A673 (cell line): ENCODE measurements at regions not wholly inside any gene's neighbourhood (a gene's known extent, or its start where the extent isn't known, plus 50 kb on each side); places are given as distances from the start of the nearest gene placed in this dataset.

Source experiments
- EZH2 ChIP-seq: fragments of 200-600 bp; sonication (generic); IDR thresholded peaks from 2 replicates; pipeline ENCODE4 v1.6.1; 2017; ENCODE audit warnings: borderline replicate concordance, low read depth, mild to moderate bottlenecking, mixed read lengths, antibody characterized with exemption, low read length; ENCODE audit not compliant: poor library complexity, severe bottlenecking
- TF ChIP-seq, protein P1 (sequence below): fragments of 300-800, 200-600 bp; sonication (generic); conservative IDR thresholded peaks from 2 replicates; pipeline ENCODE4 v1.5.1; 2017; ENCODE audit warnings: low read depth, mild to moderate bottlenecking, antibody characterized with exemption, low read length, moderate library complexity, mixed read lengths

DNA sequence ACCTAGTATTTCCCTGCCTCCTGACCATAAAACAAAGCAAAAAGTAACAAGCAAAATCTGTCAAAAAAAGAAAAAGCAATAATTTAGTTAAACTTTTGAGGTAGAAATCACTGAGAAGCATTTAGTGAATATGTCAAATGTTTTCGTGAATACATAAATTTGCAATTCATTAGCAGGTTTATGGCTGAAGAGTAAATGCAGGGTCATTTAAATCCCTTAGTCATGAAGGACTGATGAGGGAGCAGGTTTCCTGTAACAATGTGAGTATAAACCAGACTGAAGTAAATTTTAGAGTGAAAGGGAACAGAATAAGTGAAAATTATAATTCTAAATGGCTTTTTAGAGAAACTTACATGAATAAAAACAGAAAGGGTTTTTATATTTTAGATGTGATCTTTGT lies 313.5 kb upstream of the MANEA start:
- TF ChIP-seq, protein P1, sequence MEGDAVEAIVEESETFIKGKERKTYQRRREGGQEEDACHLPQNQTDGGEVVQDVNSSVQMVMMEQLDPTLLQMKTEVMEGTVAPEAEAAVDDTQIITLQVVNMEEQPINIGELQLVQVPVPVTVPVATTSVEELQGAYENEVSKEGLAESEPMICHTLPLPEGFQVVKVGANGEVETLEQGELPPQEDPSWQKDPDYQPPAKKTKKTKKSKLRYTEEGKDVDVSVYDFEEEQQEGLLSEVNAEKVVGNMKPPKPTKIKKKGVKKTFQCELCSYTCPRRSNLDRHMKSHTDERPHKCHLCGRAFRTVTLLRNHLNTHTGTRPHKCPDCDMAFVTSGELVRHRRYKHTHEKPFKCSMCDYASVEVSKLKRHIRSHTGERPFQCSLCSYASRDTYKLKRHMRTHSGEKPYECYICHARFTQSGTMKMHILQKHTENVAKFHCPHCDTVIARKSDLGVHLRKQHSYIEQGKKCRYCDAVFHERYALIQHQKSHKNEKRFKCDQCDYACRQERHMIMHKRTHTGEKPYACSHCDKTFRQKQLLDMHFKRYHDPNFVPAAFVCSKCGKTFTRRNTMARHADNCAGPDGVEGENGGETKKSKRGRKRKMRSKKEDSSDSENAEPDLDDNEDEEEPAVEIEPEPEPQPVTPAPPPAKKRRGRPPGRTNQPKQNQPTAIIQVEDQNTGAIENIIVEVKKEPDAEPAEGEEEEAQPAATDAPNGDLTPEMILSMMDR, result no peak
- TF ChIP-seq EZH2, result no peak
